Lung (tissue), 11 donors: ENCODE measurements at regions not wholly inside any gene's neighbourhood (a gene's known extent, or its start where the extent isn't known, plus 50 kb on each side); places are given as distances from the start of the nearest gene placed in this dataset.

Experiments
- ATAC-seq: fragments of 200-7000 bp; cut with Tn5 transposase; one replicate; pipeline ENCODE4 v1.9.1; 2020; ENCODE audit warnings: moderate number of reproducible peaks; ENCODE audit not compliant: insufficient read depth, low FRiP score
- DNase-seq, 3 donors: peaks; one replicate each; pipeline ENCODE4 v3.0.0-alpha.2; 2013 to 2017
- H3K27ac ChIP-seq, 2 donors: one replicate each; pipeline ENCODE4 v1.5.1; 2013; ENCODE audit warnings: mild to moderate bottlenecking in 2 of 2, moderate library complexity in 2 of 2, control low read depth in 1 of 2, inconsistent platforms in 1 of 2, low read depth in 1 of 2, low read length in 1 of 2
- H3K27me3 ChIP-seq, 3 donors: one replicate each; pipeline ENCODE4 v1.5.1; 2013; ENCODE audit warnings: low read length in 2 of 3; ENCODE audit not compliant: control insufficient read depth in 3 of 3, insufficient read depth in 3 of 3
- H3K36me3 ChIP-seq, 4 donors: one replicate each; pipeline ENCODE4 v1.5.1; 2013; ENCODE audit warnings: low read length in 4 of 4, mild to moderate bottlenecking in 1 of 4, moderate library complexity in 1 of 4; ENCODE audit not compliant: control insufficient read depth in 4 of 4, insufficient read depth in 4 of 4
- H3K4me1 ChIP-seq, 5 donors: one replicate each; pipeline ENCODE4 v1.5.1; 2013; ENCODE audit warnings: low read length in 5 of 5, mild to moderate bottlenecking in 2 of 5, moderate library complexity in 1 of 5; ENCODE audit not compliant: control insufficient read depth in 5 of 5, insufficient read depth in 5 of 5
- H3K4me3 ChIP-seq: one replicate; pipeline ENCODE4 v1.5.1; 2013; ENCODE audit warnings: mild to moderate bottlenecking, control low read depth, moderate library complexity
- H3K9ac ChIP-seq, 2 donors: one replicate each; pipeline ENCODE4 v1.5.1; 2013; ENCODE audit warnings: low read length in 2 of 2, control low read depth in 1 of 2; ENCODE audit not compliant: insufficient read depth in 1 of 2
- H3K9me3 ChIP-seq, 4 donors: one replicate each; pipeline ENCODE4 v1.5.1; 2013; ENCODE audit warnings: low read length in 3 of 4, mild to moderate bottlenecking in 1 of 4, moderate library complexity in 1 of 4; ENCODE audit not compliant: control insufficient read depth in 4 of 4, insufficient read depth in 3 of 4
- CTCF ChIP-seq: IDR thresholded peaks from 2 replicates; pipeline ENCODE4 v1.5.1; 2012; ENCODE audit warnings: mild to moderate bottlenecking; ENCODE audit errors: control extremely low read depth, extremely low read depth
- WGBS, 2 donors: extraction: QIAGEN DNeasy Blood & Tissue Kit; methylation state at CpG; one replicate each; pipeline ENCODE4 v1.1.7; 2013; 5-methylcytosine and 5-hydroxymethylcytosine counted together
- donor health status: control.
- donor health status: control.
- donor health status: Bipolar disorder and iron deficiency.
- donor health status: healthy.
- donor health status: DM: yes; HTN: yes; CAD: no.

GRCh38 chr6:7484666-7485065, 56.8 kb upstream of the DSP start:
- H3K36me3 ChIP-seq: no peaks in the 10 kb centered on the region
- no peak for TF ChIP-seq CTCF
- peaks cover 0 to 2% (median 0%) of the 10 kb centered on the region in 5 donors for H3K4me1 ChIP-seq
- H3K9ac ChIP-seq: no peak overlapping the region
- no peak for ATAC-seq
- no peaks in the 10 kb centered on the region for H3K9me3 ChIP-seq
- no peaks in the 10 kb centered on the region for H3K27me3 ChIP-seq
- no peak for DNase-seq
- H3K27ac ChIP-seq: no peak overlapping the region
- no peak overlapping the region for H3K4me3 ChIP-seq

DNA sequence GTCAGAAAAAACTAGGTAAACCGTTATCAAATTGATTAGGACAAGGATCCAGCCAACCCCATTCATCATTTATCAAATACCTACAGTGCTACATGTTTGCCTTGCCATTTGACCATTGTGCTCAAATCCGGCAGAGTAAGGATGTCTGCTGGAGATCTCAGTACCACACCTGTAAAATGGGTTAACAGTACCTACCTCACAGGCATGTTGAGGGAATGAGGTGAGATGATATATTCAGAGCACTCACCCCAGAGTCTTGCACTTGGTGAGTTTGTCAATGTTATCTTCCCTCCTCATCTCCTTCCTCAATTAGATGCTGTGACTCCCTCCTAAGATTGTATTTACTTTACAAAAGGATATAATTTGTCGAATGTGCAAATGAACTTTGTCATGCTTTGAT, 54.5 kb upstream of the DSP start:
- H3K4me3 ChIP-seq: no peak overlapping the region
- no peak for DNase-seq
- H3K27me3 ChIP-seq: no peaks in the 10 kb centered on the region
- no peaks in the 10 kb centered on the region for H3K4me1 ChIP-seq
- ATAC-seq: no peak
- no peaks in the 10 kb centered on the region for H3K36me3 ChIP-seq
- no peak overlapping the region for H3K9ac ChIP-seq
- TF ChIP-seq CTCF: no peak
- 85 to 89% methylated on average over 3 of the region's 3 CpGs for WGBS, 2 donors
- no peak overlapping the region for H3K27ac ChIP-seq
- no peaks in the 10 kb centered on the region for H3K9me3 ChIP-seq

- Histone ChIP-seq H3K9ac (no peak overlapping the region), H3K4me3 (no peak overlapping the region), H3K36me3 (no peaks in the 10 kb centered on the region), H3K27ac (no peak overlapping the region), H3K27me3 (no peaks in the 10 kb centered on the region), H3K4me1 (no peaks in the 10 kb centered on the region), H3K9me3 (no peaks in the 10 kb centered on the region)
- DNase-seq: no peak
- no peak for ATAC-seq
- TF ChIP-seq CTCF: no peak
- WGBS, 2 donors: 66 to 69% methylated on average over 2 of the region's 2 CpGs
These were observed 53.0 kb upstream of the DSP start for GRCh38 chr6:7488494-7488893.

- TF ChIP-seq CTCF: no peak
- no peaks in the 10 kb centered on the region for H3K9me3 ChIP-seq
- WGBS, 2 donors: 92 to 97% methylated on average over 2 of the region's 2 CpGs
- H3K27ac ChIP-seq: no peak overlapping the region
- no peaks in the 10 kb centered on the region for H3K27me3 ChIP-seq
- no peaks in the 10 kb centered on the region for H3K4me1 ChIP-seq
- no peak overlapping the region for H3K4me3 ChIP-seq
- DNase-seq: no peak
- no peak for ATAC-seq
- no peak overlapping the region for H3K9ac ChIP-seq
- no peaks in the 10 kb centered on the region for H3K36me3 ChIP-seq
These were observed 52.1 kb upstream of the DSP start for GRCh38 chr6:7489376-7489775.
